GM19463 (cell line): ENCODE measurements at regions not wholly inside any gene's neighbourhood (a gene's known extent, or its start where the extent isn't known, plus 50 kb on each side); places are given as distances from the start of the nearest gene placed in this dataset.
A peak's percentile ranks its signal among the peaks of the same experiment; 100 is the strongest.

Experiments
- ATAC-seq: cut with Tn5 transposase; IDR thresholded peaks from one replicate; pipeline ENCODE4 v1.9.1; 2021; ENCODE audit warnings: mild to moderate bottlenecking, moderate library complexity; ENCODE audit not compliant: unreplicated experiment

DNA sequence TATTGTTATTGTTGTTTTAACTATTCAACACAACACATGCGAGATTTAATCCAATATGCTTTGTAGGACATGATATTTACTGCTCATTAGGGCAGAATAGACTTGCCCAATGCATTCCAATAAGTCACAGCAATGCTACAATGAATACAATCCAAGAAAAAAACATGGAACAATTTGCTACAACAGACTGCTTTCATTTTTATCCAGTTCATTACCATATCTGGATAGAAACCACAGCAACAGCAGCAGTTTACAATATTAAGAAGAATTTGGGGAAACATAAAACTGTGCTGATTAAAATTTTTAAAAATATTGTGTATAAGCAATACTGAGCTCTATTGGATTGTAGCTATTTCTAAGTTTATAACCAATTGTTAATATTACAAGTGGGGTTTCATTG is 833.0 kb downstream of the DIAPH3 start:
- no peak for ATAC-seq

DNA sequence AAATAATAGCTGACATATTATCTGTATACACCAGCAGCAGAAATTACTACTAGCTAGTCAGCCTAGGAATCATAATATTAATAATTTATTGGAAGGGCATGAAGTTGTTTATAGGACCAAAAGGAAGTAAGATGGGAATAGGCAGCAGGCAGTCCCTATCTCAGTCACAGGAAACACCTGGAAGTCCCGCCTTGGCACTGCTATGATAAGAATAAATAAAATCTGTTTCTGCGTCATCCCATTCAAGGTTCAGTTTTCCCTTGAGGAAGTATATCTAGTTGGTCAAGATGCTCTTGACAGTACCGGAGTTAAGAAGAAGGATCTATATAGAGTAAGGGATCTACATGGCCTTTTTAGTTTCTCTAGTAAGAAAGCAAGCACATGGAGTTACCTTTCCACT is 830.8 kb downstream of the DIAPH3 start:
- ATAC-seq, result no peak

DNA sequence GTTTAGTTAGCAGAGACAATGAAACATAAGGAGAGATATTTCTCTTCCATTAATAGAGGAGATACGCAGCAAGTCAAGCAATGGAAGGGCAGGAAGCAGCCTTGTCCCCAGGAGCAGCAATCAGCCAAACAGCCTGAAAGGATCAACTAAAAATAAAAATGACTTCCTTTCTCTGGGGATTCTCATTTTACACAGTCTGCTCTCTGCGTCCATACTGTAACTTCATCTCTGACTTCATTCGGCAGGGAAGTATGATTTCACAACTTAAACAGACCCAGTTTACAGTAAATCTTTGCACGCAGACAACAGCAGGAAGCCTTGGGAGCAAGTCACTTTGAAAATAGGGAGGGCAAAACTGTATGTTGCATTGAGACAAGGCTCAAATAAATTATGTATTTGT is 826.7 kb downstream of the DIAPH3 start:
- ATAC-seq, result no peak

DNA sequence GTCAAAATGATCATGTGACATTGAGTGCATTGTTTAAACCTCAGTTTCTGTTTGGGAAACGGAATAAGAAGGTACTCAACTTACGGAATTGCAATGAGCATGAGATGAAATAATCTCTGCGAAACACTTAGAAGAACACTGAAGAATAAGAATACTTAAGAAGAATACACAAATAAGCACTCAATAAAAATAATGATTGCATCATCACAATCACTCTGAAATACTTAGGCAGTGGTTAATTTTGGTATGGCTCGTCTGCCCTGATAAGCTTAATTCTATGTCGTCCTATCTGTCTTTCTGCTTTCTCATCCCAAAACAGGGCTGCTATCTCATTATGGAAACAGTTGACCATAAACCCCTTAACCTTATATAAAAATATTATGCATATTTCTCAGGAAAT is 823.6 kb downstream of the DIAPH3 start:
- ATAC-seq, result no peak

DNA sequence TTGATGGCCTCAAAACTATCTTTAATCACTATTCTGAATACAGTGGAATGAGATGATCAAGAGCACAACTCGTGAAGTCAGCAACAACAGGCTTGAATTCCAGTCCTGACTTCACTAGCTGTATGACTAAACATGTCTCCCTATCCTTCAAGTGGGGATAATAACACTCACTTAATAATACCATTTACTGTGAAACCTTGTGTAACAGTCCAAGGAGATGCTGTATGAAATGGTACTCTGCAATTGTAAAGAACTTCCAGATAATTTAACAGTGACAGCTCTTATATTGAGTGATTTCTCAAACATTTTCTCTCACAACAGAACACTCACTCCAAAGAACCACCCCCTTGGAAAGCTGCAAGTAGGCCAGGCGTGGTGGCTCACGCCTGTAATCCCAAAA is 823.1 kb downstream of the DIAPH3 start:
- ATAC-seq, result no peak

DNA sequence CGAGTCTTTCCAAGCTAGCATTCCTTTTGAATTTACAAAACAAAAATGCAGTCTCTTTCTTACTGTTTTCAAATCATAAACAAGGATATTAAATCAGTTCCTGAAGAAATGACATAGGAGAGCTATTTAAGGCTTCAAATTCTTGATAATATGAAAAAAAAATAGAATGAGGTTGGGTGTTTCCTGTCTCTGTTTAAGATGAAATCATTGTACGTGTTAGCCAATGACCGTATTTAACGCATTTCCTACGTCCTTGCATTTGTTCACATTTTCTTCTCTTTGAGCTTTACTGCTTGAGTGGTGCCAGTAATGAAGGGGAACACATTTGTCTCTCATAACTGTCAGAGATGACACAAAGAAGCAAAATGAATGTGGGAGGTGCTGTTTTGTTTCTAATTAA is 821.3 kb downstream of the DIAPH3 start:
- ATAC-seq, result no peak

DNA sequence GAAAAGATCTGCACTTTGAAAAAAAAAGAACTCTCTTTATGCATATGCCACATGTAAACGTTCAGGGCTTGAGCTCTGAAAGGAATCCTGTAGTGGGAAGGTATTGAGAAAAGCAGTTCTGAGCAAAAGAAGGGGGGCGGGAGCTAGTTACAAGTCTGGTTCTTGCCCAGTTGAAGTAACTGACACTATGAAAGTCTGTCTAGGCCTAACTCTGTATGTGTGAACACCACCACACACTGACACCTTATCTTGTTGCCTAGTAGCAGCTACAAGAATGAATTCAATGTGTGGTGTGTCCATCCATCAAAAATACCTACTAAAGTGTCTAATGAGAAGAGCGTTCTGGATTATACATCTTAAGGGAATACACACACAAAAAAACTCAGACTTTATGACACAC is 820.6 kb downstream of the DIAPH3 start:
- ATAC-seq, result no peak

DNA sequence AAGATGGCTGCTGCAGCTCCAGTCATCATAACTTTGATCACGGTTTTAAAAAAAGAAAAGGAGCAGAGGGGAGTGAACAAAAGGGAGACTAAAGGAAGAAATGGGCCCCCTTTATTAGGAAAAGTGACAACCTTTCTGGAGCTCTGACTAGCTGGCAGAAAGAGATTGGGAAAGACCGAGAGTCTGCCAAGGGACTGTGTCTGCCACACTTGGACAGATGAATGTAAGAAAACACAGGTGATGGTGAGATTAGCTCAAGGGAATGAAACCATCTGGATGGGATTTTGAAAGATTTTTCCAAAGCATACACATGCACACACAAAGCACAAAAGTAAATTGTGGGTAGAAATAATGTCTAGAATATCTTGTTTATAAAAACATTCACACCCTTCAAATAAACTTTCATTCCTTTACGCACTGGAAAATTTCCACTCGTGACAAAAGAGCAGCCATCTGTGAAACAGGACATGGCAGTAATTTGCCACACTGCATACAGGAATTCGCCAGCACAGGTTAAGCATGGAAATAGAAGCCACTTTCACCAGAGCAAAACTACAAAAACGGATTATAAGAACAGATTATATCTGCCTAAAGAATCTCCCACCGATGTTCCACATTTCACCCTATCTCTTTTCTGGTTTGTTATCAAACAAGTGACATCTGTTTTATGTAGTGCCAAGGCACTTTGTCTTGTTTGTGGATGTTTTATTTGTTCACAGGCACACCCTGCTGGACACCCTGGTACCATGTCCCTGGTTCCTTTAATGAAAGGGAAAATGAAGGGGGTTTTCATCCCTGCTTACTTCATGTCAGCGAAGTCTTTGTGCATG is 819.5 kb downstream of the DIAPH3 start:
- no peak for ATAC-seq

DNA sequence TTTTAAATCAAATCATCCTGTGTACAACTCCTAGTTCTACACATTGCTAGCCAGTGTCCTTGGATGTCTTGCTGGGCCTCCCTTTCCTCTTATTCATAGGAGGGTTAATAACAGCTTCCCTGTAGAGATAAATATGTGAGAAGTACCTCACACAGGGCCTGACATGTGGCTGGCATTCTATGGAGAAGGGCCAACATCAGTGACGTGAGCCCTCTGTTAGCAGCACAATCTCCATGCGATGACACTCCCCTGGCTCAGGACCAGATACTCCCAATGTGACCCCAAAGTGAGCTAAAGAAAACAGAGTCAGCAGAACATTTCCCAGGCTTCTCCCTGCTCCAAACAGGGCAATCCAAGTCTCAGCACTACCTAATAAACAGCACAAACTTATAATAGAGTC is 818.4 kb downstream of the DIAPH3 start:
- ATAC-seq, result no peak

DNA sequence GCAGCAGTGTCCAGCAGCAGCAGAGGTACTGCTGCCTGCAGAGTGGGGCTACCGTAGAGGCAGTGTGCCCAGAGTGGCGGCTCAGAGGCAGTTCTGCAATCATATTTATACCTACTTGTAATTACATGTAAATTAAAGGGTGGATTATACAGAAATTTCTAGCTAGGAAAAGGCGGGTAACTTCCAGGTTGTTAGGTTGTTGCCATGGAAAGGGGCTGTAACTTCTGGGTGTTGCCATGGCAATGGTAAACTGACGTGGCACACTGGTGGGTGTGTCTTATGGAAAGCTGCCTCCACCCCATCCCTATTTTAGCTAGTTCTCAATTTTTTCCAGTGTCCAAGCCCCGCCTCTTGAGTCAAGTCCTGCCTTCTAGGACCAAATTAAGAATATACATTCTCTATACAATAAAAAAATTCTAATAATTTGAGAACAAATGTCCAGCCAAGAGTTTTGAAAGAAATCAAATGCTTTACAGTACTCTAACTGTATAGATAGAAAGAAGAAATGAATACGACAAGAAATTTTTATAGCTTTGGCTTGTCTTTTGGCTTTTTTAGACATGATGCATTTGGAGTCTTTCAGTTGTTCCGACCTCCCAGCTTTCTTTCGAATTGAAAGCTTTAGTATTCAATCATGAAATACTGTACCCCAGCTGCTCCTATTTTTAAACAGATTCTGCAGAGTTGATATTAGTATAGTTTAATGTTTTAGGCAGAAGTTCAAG is 816.6 kb downstream of the DIAPH3 start:
- ATAC-seq, result no peak

DNA sequence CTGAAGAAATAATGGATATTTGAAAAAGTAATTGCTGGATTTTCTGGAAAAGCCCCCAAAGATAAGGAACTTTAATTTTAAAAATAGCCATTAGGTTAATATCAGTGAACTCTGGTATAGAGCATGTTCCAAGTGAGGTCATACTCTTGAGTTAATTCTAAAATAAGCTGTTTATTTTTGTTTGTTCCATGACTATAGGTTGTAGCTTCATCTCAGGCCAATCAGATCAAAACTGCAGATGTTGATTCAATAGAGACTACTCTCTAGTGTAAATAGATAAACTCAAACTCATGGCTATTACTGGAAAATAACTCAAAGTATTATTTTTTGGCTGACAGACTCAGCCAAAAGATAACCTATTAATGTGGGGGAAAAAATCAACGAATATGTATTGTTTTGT is 815.1 kb downstream of the DIAPH3 start:
- ATAC-seq, result no peak

DNA sequence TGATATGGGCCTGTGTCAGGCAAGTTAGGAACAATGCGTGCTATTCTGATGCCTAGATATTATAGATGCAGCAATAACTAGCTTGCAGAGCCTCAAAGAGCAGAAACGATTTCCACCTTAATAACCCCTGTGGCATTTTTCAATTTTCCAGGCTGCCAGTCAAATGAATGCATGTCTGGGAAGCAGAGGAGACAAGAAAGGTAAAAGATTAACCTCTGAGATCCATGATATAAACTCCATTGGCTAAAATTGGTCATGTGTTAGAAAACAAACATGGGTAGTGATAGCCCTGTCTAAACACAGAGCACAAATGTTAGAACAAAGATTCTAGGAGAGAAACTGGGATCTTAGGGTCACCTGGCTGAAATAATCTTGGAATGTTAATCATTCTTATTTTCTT is 811.1 kb downstream of the DIAPH3 start:
- no peak for ATAC-seq

DNA sequence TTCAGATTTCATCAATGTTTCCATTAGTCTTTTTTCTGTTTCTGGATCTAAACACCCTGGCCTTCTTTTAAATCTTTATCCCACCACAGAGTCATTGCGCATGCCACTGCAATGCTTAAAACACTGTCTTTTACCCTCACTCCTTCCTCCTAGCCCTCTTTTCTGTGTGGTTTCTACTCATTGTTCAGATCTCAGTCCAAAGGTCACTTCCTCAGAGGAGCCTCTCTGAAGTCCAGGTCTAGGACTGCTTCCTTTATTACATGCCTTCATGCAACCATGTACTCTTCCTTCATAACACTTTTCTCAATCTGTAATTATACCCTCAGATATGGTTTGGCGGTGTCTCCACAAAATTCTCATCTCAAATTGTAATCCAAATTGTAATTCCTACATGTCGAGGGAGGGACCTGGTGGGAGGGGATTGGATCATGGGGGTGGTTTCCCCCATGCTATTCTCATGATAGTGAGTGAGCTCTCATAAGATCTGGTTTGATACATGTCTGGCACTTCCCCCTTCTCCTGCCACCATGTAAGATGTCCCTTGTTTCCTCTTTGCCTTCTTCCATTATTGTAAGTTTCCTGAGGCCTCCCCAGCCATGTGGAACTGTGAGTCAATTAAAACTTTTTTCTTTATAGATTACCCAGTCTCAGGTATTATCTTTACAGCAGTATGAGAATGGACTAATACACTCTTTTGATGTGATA is 808.9 kb downstream of the DIAPH3 start:
- ATAC-seq, result peak; percentile 81

DNA sequence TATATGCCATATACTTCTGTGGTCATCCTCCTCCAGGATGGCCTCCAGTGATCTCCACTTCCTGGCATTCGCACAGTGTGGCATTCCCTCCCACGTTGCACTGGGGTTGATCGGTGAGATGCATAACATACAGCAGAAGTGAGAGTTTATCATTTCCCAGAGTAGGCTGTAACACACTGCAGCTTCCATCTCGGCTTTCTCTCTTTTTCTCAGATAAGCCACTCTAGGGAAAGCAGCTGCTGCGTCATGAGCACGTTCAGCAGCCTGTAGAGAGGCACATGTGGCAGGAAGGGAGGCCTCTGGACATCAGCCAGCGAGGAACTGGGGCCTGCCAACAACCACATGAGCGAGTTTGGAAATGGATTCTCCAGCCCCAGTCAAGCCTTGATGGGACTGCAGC is 807.1 kb downstream of the DIAPH3 start:
- peak; percentile 27 for ATAC-seq

DNA sequence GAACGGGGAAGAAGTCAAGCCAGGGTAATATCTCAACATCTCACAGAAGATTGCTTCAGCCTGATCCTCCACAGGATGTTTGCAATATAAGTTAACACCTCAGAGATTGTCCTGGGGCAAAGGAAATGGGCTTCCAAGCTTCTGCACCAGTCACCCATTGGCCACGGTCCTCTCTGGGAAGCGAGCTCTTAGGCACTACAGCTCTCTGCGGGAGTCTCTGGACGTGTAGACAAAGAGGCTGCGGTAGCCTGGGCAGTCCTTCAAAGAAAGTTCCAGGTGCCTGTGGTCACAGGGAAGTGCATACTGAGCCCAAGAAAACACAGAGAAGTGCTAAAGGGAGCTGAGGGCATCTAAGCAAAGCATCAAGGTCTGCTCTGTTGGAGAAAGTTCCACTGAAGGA is 805.7 kb downstream of the DIAPH3 start:
- no peak for ATAC-seq

DNA sequence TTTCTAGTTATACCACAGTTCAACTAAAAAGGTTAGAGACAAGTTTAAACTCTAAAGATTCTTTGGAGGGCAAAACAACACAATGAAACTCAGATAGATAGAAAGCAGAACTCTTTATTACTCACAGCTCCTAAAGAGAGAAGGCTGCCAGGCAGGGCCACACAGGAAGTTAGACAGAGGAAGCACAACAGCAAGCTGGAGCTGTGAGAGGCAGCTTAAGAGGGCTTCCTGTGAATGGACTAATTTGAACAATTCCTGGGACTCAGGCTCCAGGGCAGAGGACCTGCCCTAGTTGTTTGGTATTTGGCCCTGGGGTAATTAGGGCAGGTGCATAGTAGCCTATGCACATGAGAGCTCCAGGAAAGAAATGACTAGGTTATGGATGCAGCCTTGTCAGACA is 803.6 kb downstream of the DIAPH3 start:
- peak; percentile 75 for ATAC-seq

DNA sequence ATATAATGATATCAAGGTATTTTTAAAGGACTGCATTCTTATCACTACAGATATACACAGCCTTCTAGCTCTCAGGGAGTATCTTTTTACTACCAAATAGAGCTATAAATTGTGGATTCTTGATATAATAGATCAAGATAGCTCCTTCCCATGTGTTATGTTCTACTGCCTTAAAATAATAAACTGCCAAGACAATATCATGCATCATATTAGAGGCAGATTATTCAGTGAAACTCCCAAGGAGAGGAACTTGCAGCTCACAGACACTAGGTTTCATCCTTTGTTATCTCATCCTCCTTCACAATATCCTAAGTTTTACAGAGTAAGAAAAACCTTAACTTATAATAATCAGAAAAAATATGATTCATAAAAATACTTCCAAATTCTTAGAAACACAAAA is 802.8 kb downstream of the DIAPH3 start:
- ATAC-seq, result no peak

DNA sequence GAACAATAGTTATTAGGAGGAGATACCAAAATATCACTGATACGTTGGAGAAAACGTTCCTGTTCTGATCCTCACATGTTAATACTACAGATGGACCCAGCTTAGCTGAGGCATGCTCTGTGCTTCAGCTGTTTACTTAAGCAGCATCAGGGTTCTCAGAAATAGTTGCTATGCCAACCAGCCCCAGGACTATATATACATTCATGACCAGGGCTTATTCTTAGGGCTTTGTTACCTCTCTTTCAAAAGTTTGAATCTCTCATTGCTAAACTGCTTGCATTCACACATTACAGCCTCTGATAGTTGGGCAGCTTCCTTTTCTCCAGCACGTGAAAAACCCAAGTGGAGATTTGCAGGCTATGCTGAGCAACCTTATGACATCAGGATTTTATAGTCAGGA is 800.4 kb downstream of the DIAPH3 start:
- ATAC-seq, result no peak

DNA sequence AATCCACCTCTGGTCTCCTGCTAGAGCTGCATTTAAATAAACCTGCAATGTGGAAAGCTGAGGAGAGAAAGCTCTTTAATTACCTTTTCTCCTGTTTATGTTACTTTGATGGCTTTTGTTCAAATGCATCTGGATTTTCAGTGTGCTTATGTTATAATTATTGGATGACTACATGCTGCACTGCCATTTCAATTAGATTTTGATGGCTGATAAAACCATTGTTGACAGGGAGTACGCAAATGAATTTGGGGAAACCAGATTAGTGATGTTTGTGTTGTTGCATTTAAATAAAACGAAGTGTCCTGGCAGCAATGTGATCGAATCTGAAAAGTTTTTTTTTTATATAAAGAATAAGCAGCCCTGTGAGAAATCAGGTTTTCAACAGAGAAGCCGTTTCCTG is 799.8 kb downstream of the DIAPH3 start:
- no peak for ATAC-seq

DNA sequence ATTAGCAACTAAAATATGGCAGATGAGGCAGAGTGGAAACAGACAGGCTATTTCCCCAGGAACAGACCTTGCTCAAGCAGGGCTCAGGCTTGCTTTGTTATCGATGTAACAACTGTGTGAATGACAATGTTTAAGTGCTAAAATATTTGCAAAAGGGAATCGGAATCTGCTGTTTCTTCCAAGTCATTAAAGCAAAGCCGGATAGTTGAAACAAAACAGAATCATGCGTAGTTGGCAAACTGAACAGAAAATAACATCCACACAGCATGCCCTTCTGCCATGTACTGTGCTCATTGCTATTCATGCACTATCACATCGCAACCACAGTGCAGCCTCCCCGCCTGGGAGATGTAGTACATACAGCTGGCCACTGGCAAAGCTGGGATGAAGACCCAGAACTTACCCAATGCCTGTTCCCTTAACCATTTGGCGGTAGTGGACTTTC is 799.1 kb downstream of the DIAPH3 start:
- no peak for ATAC-seq

DNA sequence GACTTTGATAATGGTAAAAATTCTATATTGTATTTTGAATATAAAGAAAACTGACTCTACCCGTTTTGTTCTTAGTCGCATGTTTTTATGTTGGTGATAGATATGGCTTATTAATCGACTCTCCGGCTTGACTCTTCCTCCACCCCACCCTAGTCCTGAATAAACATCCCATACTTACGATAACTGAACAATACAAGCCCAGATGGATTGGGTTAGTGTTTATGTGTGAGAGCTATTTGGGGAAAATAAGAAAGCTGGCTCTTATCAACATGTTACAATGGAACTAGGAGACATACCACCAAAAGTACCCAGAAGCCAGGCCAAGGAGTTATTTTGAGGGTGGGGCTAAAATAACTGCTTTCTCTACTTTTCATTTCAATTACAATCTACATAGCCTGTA is 796.3 kb downstream of the DIAPH3 start:
- no peak for ATAC-seq

DNA sequence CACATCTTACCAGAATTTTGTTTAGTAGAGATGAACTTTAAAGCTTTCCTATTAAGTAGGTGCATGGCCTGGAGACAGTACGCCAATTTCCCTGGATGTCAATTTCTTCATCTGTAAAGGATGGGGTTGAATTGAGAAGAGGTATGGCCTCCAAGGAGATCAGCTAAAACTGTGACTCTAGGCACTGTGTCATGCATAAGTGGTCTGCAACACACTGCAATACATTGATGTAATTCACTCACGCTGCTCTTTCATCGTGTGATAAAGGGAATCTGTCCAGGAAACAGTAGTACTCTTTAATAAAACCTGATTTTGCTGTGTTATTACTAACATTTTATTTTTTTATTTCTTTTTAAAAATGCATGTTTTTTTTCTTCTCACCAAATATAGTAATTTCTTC is 795.8 kb downstream of the DIAPH3 start:
- ATAC-seq, result no peak
